Choroid plexus epithelial cell (primary cell): ENCODE measurements at regions not wholly inside any gene's neighbourhood (a gene's known extent, or its start where the extent isn't known, plus 50 kb on each side); places are given as distances from the start of the nearest gene placed in this dataset.

ENCODE experiments used
- DNase-seq: peaks from one replicate; pipeline ENCODE4 v3.0.0-alpha.2; 2010; ENCODE audit warnings: low read depth
- H3K4me3 ChIP-seq: 2 replicates; pipeline ENCODE4 v1.5.1; 2011; ENCODE audit warnings: low read depth, mild to moderate bottlenecking, control low read depth, low read length, moderate library complexity
- TF ChIP-seq, protein P1 (sequence below): conservative IDR thresholded peaks from 2 replicates; pipeline ENCODE4 v1.5.1; 2011; ENCODE audit warnings: low read depth, mild to moderate bottlenecking, control low read depth, inconsistent platforms, low read length, moderate library complexity

- DNase-seq = no peak
- TF ChIP-seq, protein P1, sequence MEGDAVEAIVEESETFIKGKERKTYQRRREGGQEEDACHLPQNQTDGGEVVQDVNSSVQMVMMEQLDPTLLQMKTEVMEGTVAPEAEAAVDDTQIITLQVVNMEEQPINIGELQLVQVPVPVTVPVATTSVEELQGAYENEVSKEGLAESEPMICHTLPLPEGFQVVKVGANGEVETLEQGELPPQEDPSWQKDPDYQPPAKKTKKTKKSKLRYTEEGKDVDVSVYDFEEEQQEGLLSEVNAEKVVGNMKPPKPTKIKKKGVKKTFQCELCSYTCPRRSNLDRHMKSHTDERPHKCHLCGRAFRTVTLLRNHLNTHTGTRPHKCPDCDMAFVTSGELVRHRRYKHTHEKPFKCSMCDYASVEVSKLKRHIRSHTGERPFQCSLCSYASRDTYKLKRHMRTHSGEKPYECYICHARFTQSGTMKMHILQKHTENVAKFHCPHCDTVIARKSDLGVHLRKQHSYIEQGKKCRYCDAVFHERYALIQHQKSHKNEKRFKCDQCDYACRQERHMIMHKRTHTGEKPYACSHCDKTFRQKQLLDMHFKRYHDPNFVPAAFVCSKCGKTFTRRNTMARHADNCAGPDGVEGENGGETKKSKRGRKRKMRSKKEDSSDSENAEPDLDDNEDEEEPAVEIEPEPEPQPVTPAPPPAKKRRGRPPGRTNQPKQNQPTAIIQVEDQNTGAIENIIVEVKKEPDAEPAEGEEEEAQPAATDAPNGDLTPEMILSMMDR = no peak
- no peak overlapping the region for H3K4me3 ChIP-seq
These were observed 260.3 kb downstream of the AHR start for GRCh38 chr7:17558558-17559332.

DNA sequence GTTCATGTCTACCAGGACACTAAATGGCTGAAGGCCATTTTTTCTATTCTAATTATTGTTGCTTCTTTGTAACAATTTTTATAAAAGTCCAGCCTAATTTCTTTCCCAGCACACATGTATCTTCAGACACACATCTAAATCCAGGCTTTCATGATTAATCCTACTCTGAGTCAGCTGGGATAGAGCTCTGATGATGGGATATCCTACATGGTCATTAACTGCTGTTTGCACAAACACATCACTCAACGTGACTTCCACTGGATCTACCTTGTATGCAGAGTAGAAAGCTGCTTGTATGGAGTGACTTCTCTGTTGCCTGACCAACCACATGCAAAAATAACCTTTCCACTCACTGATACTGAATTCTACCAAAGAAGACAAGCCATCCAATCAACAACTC is 260.9 kb downstream of the AHR start:
- DNase-seq = no peak
- TF ChIP-seq, protein P1 = no peak
- no peak overlapping the region for H3K4me3 ChIP-seq

DNA sequence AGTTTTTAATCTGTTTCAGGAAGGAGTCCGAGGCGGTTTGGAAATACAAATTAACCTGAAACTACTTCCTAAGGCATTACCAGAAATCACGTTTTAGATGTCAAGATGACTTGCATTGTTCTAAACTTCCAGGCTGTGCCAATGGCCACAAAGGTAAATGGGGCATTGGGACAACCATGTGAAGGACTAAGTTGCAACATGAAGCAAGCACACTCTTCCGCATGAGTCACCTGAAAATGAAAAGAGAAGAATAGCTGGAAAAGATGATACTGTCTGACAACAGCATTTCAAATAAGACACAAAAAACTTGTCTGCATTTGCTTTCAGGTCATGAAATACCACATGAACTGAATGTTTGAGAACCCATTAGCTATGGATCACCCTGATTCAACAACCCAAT is 262.1 kb downstream of the AHR start:
- no peak for DNase-seq

GRCh38 chr7:17560966-17561365 is 262.5 kb downstream of the AHR start:
- H3K4me3 ChIP-seq = no peak overlapping the region
- TF ChIP-seq, protein P1 = no peak
- DNase-seq = no peak

More for the DNA sequence above, 262.1 kb downstream of the AHR start:
- H3K4me3 ChIP-seq = no peak overlapping the region
- TF ChIP-seq, protein P1 = no peak

DNA sequence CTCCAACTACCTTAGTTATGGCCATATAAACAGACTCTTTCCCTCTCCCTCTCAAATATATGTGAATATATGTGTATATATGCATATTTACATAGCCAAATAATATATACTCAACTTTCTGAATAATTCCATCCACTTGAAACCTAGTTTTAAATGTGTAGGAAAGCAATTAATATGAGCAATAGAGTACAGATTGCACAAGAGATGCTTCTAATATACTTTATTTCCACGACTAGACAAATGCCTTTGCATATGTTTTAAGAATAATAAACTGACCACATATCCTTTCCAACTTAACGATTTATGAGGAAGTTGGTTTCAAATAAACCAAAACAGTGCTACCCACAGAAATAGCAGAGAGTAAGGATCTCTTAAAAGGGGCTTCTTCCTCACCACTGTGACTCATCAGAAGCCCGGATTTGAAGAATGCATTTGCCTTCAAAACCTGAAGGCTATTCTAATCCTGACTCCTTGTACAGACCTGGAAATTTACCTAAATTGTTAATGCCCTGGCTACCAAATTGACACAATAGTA is 266.3 kb downstream of the AHR start:
- TF ChIP-seq, protein P1 = no peak
- H3K4me3 ChIP-seq = no peak overlapping the region
- DNase-seq = peak; percentile 63

- TF ChIP-seq, protein P1 = no peak
- DNase-seq = peak; percentile 64
- H3K4me3 ChIP-seq = no peak overlapping the region
These were observed 281.7 kb downstream of the AHR start for GRCh38 chr7:17580141-17580540.

- no peak for DNase-seq
- TF ChIP-seq, protein P1 = no peak
- H3K4me3 ChIP-seq = no peak overlapping the region
These were observed 282.4 kb downstream of the AHR start for GRCh38 chr7:17580856-17581255.
